HL-60 (cell line): ENCODE measurements at regions not wholly inside any gene's neighbourhood (a gene's known extent, or its start where the extent isn't known, plus 50 kb on each side); places are given as distances from the start of the nearest gene placed in this dataset.

ENCODE experiments used
- DNase-seq, 2 experiments: peaks; one replicate each; pipeline ENCODE4 v3.0.0-alpha.2; 2010 to 2020; ENCODE audit warnings: low read depth in 1 of 2, low spot score in 1 of 2
- H3K27ac ChIP-seq: fragments of 250-450 bp; sonication (Bioruptor Pico); replicated peaks from 2 replicates; pipeline ENCODE4 v1.5.1; 2020; ENCODE audit warnings: mild to moderate bottlenecking, moderate library complexity
- H3K27me3 ChIP-seq: fragments of 250-450 bp; sonication (Bioruptor Pico); 2 replicates; pipeline ENCODE4 v1.5.1; 2021; ENCODE audit warnings: mild to moderate bottlenecking, moderate library complexity; ENCODE audit not compliant: insufficient read depth, poor library complexity, severe bottlenecking
- H3K4me3 ChIP-seq: replicated peaks from 2 replicates; pipeline ENCODE4 v1.5.1; 2011; ENCODE audit warnings: mild to moderate bottlenecking, control low read depth, low read length; ENCODE audit not compliant: insufficient read depth
- GABPA ChIP-seq: IDR thresholded peaks from 2 replicates; pipeline ENCODE4 v1.6.1; 2012; ENCODE audit warnings: low read depth
- POLR2AphosphoS5 ChIP-seq: IDR thresholded peaks from 2 replicates; pipeline ENCODE4 v1.6.1; 2012; ENCODE audit warnings: low read depth
- SPI1 ChIP-seq: IDR thresholded peaks from 2 replicates; pipeline ENCODE4 v1.6.1; 2012; ENCODE audit warnings: low read depth, mild to moderate bottlenecking, borderline replicate concordance
- TF ChIP-seq, protein P1 (sequence below): IDR thresholded peaks from 2 replicates; pipeline ENCODE4 v1.6.1; 2012; ENCODE audit warnings: low read depth; ENCODE audit not compliant: insufficient replicate concordance
- TF ChIP-seq, protein P2 (sequence below): IDR thresholded peaks from one replicate; pipeline ENCODE4 v1.5.1; 2011; ENCODE audit warnings: low read length, control low read depth, inconsistent platforms; ENCODE audit not compliant: insufficient read depth

DNA sequence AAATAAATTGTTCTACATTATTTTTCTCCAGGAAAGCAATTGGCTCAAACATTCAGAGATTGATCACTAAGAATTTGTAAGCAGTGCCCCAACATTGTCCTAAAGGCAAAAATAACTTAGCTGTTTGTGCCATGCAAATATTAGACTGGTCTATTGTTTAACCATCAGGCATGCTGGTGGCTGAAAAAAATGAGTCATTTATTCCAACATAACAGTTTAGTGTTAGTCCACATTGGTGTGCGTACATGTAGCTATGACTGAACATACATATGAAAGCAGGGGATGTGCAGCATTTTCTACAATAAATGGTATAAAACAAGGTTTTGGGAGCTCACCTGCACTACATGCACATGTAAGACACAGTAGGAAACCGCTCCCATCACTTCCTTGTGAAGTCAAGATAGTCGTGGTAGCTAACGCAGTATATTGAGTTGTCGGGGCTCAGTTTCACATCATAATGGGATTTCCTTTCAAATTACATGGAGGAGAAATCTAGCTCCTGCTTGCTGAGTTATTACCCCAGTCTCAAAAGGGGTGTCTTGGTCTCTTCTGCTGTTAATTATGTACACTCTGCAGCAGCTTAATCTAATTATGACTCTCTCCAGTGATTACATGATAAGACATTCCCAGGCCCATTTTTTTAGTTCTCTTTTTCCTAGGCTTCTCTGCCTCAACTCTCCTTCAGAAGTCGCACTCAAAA lies 199.4 kb downstream of the LYPLAL1 start:
- Histone ChIP-seq H3K27ac (no peak overlapping the region), H3K4me3 (no peak overlapping the region), H3K27me3 (no peaks in the 10 kb centered on the region)
- DNase-seq, result no peak
- TF ChIP-seq, protein P1, sequence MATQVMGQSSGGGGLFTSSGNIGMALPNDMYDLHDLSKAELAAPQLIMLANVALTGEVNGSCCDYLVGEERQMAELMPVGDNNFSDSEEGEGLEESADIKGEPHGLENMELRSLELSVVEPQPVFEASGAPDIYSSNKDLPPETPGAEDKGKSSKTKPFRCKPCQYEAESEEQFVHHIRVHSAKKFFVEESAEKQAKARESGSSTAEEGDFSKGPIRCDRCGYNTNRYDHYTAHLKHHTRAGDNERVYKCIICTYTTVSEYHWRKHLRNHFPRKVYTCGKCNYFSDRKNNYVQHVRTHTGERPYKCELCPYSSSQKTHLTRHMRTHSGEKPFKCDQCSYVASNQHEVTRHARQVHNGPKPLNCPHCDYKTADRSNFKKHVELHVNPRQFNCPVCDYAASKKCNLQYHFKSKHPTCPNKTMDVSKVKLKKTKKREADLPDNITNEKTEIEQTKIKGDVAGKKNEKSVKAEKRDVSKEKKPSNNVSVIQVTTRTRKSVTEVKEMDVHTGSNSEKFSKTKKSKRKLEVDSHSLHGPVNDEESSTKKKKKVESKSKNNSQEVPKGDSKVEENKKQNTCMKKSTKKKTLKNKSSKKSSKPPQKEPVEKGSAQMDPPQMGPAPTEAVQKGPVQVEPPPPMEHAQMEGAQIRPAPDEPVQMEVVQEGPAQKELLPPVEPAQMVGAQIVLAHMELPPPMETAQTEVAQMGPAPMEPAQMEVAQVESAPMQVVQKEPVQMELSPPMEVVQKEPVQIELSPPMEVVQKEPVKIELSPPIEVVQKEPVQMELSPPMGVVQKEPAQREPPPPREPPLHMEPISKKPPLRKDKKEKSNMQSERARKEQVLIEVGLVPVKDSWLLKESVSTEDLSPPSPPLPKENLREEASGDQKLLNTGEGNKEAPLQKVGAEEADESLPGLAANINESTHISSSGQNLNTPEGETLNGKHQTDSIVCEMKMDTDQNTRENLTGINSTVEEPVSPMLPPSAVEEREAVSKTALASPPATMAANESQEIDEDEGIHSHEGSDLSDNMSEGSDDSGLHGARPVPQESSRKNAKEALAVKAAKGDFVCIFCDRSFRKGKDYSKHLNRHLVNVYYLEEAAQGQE, result no peak
- no peak for TF ChIP-seq SPI1
- TF ChIP-seq GABPA, result no peak
- TF ChIP-seq, protein P2, sequence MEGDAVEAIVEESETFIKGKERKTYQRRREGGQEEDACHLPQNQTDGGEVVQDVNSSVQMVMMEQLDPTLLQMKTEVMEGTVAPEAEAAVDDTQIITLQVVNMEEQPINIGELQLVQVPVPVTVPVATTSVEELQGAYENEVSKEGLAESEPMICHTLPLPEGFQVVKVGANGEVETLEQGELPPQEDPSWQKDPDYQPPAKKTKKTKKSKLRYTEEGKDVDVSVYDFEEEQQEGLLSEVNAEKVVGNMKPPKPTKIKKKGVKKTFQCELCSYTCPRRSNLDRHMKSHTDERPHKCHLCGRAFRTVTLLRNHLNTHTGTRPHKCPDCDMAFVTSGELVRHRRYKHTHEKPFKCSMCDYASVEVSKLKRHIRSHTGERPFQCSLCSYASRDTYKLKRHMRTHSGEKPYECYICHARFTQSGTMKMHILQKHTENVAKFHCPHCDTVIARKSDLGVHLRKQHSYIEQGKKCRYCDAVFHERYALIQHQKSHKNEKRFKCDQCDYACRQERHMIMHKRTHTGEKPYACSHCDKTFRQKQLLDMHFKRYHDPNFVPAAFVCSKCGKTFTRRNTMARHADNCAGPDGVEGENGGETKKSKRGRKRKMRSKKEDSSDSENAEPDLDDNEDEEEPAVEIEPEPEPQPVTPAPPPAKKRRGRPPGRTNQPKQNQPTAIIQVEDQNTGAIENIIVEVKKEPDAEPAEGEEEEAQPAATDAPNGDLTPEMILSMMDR, result no peak
- TF ChIP-seq POLR2AphosphoS5, result no peak

DNA sequence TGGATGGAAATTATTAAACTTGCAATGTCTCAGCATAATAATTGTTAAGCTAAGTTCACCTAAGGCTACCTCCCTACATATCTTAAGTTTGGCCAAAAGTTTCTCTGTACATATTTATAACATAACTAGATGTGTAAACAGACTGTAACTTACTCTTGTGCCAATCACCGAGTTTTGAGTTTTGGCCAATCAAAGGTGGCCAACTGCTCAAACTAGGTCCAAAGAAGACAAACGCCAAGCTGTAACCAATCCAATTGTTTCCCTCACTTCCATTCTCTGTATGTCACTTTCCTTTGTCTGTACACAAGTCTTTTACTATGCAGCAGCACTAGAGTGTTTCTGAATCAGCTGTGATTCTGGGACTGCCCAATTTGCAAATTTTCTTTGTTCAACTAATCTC lies 197.8 kb downstream of the LYPLAL1 start:
- H3K27ac ChIP-seq, result no peak overlapping the region
- H3K27me3 ChIP-seq, result no peaks in the 10 kb centered on the region
- no peak overlapping the region for H3K4me3 ChIP-seq
- DNase-seq, result no peak
- TF ChIP-seq, protein P1, result no peak
- TF ChIP-seq SPI1 (no peak), POLR2AphosphoS5 (no peak), GABPA (no peak)
- TF ChIP-seq, protein P2, result no peak

DNA sequence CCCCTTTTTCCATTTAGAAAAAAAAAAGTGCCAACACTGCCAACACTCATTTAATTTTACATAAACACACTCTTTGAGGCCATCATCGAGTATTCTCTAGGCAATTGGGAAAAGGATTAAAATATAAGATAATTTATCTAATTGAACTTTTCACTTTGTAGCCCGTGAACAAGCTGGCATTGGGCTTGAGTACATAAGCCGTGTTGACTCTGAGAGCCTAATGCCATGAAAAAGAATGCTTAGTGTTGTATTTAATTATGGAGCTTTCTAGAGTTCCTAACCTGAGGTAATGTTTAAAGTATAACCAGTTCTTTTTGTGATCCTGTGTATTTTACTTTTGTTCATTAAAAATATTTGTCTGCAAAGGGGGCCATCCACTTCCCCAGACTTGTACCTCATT lies 193.8 kb downstream of the LYPLAL1 start:
- no peak overlapping the region for H3K27ac ChIP-seq
- DNase-seq, result no peak
- TF ChIP-seq, protein P1, result no peak
- TF ChIP-seq GABPA (no peak), POLR2AphosphoS5 (no peak), SPI1 (no peak)
- TF ChIP-seq, protein P2, result no peak

More for the DNA sequence above, 193.8 kb downstream of the LYPLAL1 start:
- Histone ChIP-seq H3K4me3 (no peak overlapping the region), H3K27me3 (no peaks in the 10 kb centered on the region)
